ENCODE measurements at regions not wholly inside any gene's neighbourhood (a gene's known extent, or its start where the extent isn't known, plus 50 kb on each side); places are given as distances from the start of the nearest gene placed in this dataset.

GRCh38 chr1:102050556-102050955 lies 53.8 kb upstream of the OLFM3 start:
- no peaks in the 10 kb centered on the region for H3K79me1 ChIP-seq (ENCODE audit: low read depth in 1 of 2, low read length in 2 of 2)
- no peak overlapping the region for H3K56ac ChIP-seq (ENCODE audit: extremely low read depth, insufficient read depth, low read length)
- intact Hi-C loops (cut with micrococcal nuclease) (no loop called here), dilution Hi-C loops (cut with HindIII; ENCODE audit: low sequenced_read_pairs, unreplicated experiment) (no loop called here), in situ Hi-C loops (cut with MboI; ENCODE audit: low sequenced_read_pairs) (no loop called here)
- no peak for ATAC-seq (ENCODE audit: low read depth)
- no peak overlapping the region for H2BK120ac ChIP-seq (ENCODE audit: low read depth, low read length)
- no peak overlapping the region for H4K91ac ChIP-seq (ENCODE audit: insufficient read depth, low read depth, low read length)
- no peak overlapping the region for H4K8ac ChIP-seq (ENCODE audit: low read depth in 2 of 2, low read length in 2 of 2)
- POLR2A ChIA-PET (ENCODE audit: unreplicated experiment) = no interaction called here
- no peak overlapping the region for H2BK5ac ChIP-seq (ENCODE audit: low read depth, low read length, poor library complexity, severe bottlenecking)
- no peaks in the 10 kb centered on the region for H4K20me1 ChIP-seq (ENCODE audit: insufficient read depth, low read length)
- H3K14ac ChIP-seq (replicated peaks; ENCODE audit: low read depth, low read length) = no peak overlapping the region
- H3K27me3 ChIP-seq (ENCODE audit: control insufficient read depth, insufficient read depth, low read length) = no peaks in the 10 kb centered on the region
- no peak overlapping the region for H2AK5ac ChIP-seq (ENCODE audit: low read depth, low read length)
- H3K27ac ChIP-seq (ENCODE audit: insufficient read depth, low read length) = no peak overlapping the region
- no peak overlapping the region for H2AK9ac ChIP-seq (replicated peaks; ENCODE audit: low read depth, low read length, poor library complexity)
- DNase-seq = no peak
- WGBS, 2 experiments (ENCODE audit: extremely low coverage in 2 of 2, insufficient read length in 1 of 2) = 25% methylated on average over 1 of the region's 1 CpG; no CpG with 5 or more reads in 1 of the 2 experiments
- H2AFZ ChIP-seq (replicated peaks; ENCODE audit: low read length, poor library complexity) = no peak overlapping the region
- H2BK20ac ChIP-seq (ENCODE audit: low read depth, low read length) = no peak overlapping the region
- H3K4ac ChIP-seq (ENCODE audit: low read depth, low read length) = no peak overlapping the region
- TF ChIP-seq MAFK (IDR thresholded peaks at IDR 0.05; ENCODE audit: low read depth, low read length) (no peak), MXI1 (IDR thresholded peaks at IDR 0.05; ENCODE audit: borderline replicate concordance, low read depth, low read length) (no peak), RCOR1 (IDR thresholded peaks at IDR 0.05; ENCODE audit: insufficient replicate concordance, low read length) (no peak), CEBPB (IDR thresholded peaks at IDR 0.05; ENCODE audit: low read depth, low read length) (no peak), MAZ (IDR thresholded peaks at IDR 0.05; ENCODE audit: borderline replicate concordance, low read depth, low read length) (no peak), NFE2L2 (IDR thresholded peaks at IDR 0.05; ENCODE audit: low read depth, low read length) (no peak), FOS (IDR thresholded peaks at IDR 0.05; ENCODE audit: low read depth, low read length) (no peak), BHLHE40 (IDR thresholded peaks at IDR 0.05; ENCODE audit: low read depth, low read length) (no peak), SMC3 (IDR thresholded peaks at IDR 0.05; ENCODE audit: low read depth, low read length) (no peak)
- TF ChIP-seq, protein P1, sequence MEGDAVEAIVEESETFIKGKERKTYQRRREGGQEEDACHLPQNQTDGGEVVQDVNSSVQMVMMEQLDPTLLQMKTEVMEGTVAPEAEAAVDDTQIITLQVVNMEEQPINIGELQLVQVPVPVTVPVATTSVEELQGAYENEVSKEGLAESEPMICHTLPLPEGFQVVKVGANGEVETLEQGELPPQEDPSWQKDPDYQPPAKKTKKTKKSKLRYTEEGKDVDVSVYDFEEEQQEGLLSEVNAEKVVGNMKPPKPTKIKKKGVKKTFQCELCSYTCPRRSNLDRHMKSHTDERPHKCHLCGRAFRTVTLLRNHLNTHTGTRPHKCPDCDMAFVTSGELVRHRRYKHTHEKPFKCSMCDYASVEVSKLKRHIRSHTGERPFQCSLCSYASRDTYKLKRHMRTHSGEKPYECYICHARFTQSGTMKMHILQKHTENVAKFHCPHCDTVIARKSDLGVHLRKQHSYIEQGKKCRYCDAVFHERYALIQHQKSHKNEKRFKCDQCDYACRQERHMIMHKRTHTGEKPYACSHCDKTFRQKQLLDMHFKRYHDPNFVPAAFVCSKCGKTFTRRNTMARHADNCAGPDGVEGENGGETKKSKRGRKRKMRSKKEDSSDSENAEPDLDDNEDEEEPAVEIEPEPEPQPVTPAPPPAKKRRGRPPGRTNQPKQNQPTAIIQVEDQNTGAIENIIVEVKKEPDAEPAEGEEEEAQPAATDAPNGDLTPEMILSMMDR (conservative IDR thresholded peaks at IDR 0.05; ENCODE audit: low read depth, low read length) = no peak
- H3K9me1 ChIP-seq (ENCODE audit: insufficient read depth, low read length) = no peaks in the 10 kb centered on the region
- peaks cover 14% of the 10 kb centered on the region for H3K9me3 ChIP-seq (ENCODE audit: control insufficient read depth, insufficient read depth, low read length)
- no peaks in the 10 kb centered on the region for H3K4me1 ChIP-seq (ENCODE audit: control insufficient read depth, insufficient read depth, low read length)
- no peak overlapping the region for H3K9ac ChIP-seq (ENCODE audit: low read depth, low read length)
- BruUV-seq (replicated peaks) = no TSS peak
- no peak overlapping the region for H2BK15ac ChIP-seq (ENCODE audit: low read depth, low read length)
- no peak overlapping the region for H3K4me2 ChIP-seq (ENCODE audit: low read depth, low read length)
- no peak overlapping the region for H3K23ac ChIP-seq (ENCODE audit: low read depth, low read length)
- CTCF ChIA-PET = interaction anchor here (0.6 kb wide), 1 partner anchor 226 kb away, joined by 4 read pairs; no protein-coding TSS in a partner anchor
- H3K18ac ChIP-seq (ENCODE audit: low read depth, low read length) = no peak overlapping the region
- H3K4me3 ChIP-seq (ENCODE audit: insufficient read depth, low read depth, low read length) = no peak overlapping the region
- H4K5ac ChIP-seq (ENCODE audit: low read depth, low read length) = no peak overlapping the region
- H3K36me3 ChIP-seq (ENCODE audit: control insufficient read depth, insufficient read depth, low read length) = no peaks in the 10 kb centered on the region
